SK-N-SH (cell line): ENCODE measurements at regions not wholly inside any gene's neighbourhood (a gene's known extent, or its start where the extent isn't known, plus 50 kb on each side); places are given as distances from the start of the nearest gene placed in this dataset.
"Not testable (repeated sequence)": the region's sequence is repeated elsewhere in the genome, so short reads cannot be mapped to it uniquely, and the experiment has no call there.

Experiments
- CTCF ChIA-PET: fragments of 300-600, 350-600 bp; formaldehyde crosslinking; extraction: SDS; loops from one replicate; lab custom pipeline; 2021; lab: Yijun Ruan, JAX
- POLR2A ChIA-PET: fragments of 350-600 bp; sonication (Branson Sonifier 250); formaldehyde crosslinking; extraction: SDS; loops from one replicate; lab custom pipeline; 2020; ENCODE audit warnings: antibody characterized with exemption, inconsistent platforms; lab: Yijun Ruan, JAX
- DNase-seq: peaks from one replicate; pipeline ENCODE4 v3.0.0; 2012
- H2AFZ ChIP-seq: fragments of 200-600 bp; sonication (generic); 2 replicates; pipeline ENCODE4 v1.8.1; 2016; ENCODE audit warnings: antibody characterized with exemption, mild to moderate bottlenecking, low read depth
- H3F3A ChIP-seq: fragments of 200-600 bp; sonication (generic); replicated peaks from 2 replicates; pipeline ENCODE3; 2016; ENCODE audit warnings: antibody characterized with exemption, mild to moderate bottlenecking; ENCODE audit not compliant: insufficient read depth
- H3K27ac ChIP-seq, 2 experiments: fragments of 200-500 bp in 1 of 2; fragments of 200-600 bp in 1 of 2; sonication (Bioruptor generic) in 1 of 2; sonication (generic), shearing (Covaris generic) in 1 of 2; 2 replicates each; pipeline versions ENCODE4 v1.5.1 to v1.6.1; 2014 to 2016; ENCODE audit warnings: low read depth in 2 of 2, inconsistent platforms in 1 of 2, low read length in 1 of 2, mild to moderate bottlenecking in 1 of 2, mixed read lengths in 1 of 2
- H3K27me3 ChIP-seq: fragments of 200-600 bp; sonication (generic), shearing (Covaris generic); 2 replicates; pipeline ENCODE4 v1.6.1; 2016; ENCODE audit warnings: mixed run types; ENCODE audit not compliant: insufficient read depth
- H3K36me3 ChIP-seq, 2 experiments: fragments of 200-500 bp in 1 of 2; fragments of 200-600 bp in 1 of 2; sonication (Bioruptor generic) in 1 of 2; sonication (generic) in 1 of 2; replicated peaks in 1 of 2; 2 replicates each; pipeline versions ENCODE3 to v1.5.1; 2014 to 2016; ENCODE audit warnings: low read length in 1 of 2, mild to moderate bottlenecking in 1 of 2; ENCODE audit not compliant: insufficient read depth in 2 of 2, control insufficient read depth in 1 of 2
- H3K4me1 ChIP-seq, 2 experiments: fragments of 200-500 bp in 1 of 2; fragments of 200-600 bp in 1 of 2; sonication (Bioruptor generic) in 1 of 2; sonication (generic), shearing (Covaris generic) in 1 of 2; 2 replicates each; pipeline versions ENCODE4 v1.5.1 to v1.6.1; 2014 to 2016; ENCODE audit warnings: low read depth in 1 of 2, low read length in 1 of 2, mixed run types in 1 of 2; ENCODE audit not compliant: insufficient read depth in 2 of 2, control insufficient read depth in 1 of 2
- H3K4me2 ChIP-seq: fragments of 200-600 bp; sonication (generic), shearing (Covaris generic); 2 replicates; pipeline ENCODE4 v1.6.1; 2017; ENCODE audit warnings: mixed run types
- H3K4me3 ChIP-seq, 2 experiments: fragments of 200-500 bp in 1 of 2; fragments of 200-600 bp in 1 of 2; sonication (Bioruptor generic) in 1 of 2; sonication (generic), shearing (Covaris generic) in 1 of 2; 2 replicates each; pipeline versions ENCODE4 v1.5.1 to v1.8.1; 2014 to 2016; ENCODE audit warnings: low read depth in 2 of 2, inconsistent platforms in 1 of 2, low read length in 1 of 2, mild to moderate bottlenecking in 1 of 2, mixed read lengths in 1 of 2, moderate library complexity in 1 of 2
- H3K79me2 ChIP-seq: fragments of 200-600 bp; sonication (generic); 2 replicates; pipeline ENCODE4 v1.8.1; 2017; ENCODE audit warnings: mild to moderate bottlenecking; ENCODE audit not compliant: insufficient read depth
- H3K9ac ChIP-seq: fragments of 200-600 bp; sonication (generic); 2 replicates; pipeline ENCODE4 v1.6.1; 2017; ENCODE audit warnings: mixed run types
- H3K9me2 ChIP-seq: fragments of 200-600 bp; sonication (generic); 2 replicates; pipeline ENCODE4 v1.6.1; 2017; ENCODE audit warnings: mixed run types
- H3K9me3 ChIP-seq: fragments of 200-600 bp; sonication (generic); 2 replicates; pipeline ENCODE4 v1.6.1; 2017; ENCODE audit warnings: mixed run types, mild to moderate bottlenecking, moderate library complexity
- H4K20me1 ChIP-seq: fragments of 200-600 bp; sonication (generic); 2 replicates; pipeline ENCODE4 v1.6.1; 2017; ENCODE audit warnings: mild to moderate bottlenecking, mixed run types; ENCODE audit not compliant: insufficient read depth
- ELF1 ChIP-seq: IDR thresholded peaks from 2 replicates; pipeline ENCODE4 v1.4.0; 2012
- EZH2phosphoT487 ChIP-seq: fragments of 200-600 bp; sonication (generic); IDR thresholded peaks from 2 replicates; pipeline ENCODE4 v1.6.1; 2017; ENCODE audit warnings: low read depth, mixed run types, mild to moderate bottlenecking, antibody characterized with exemption, moderate library complexity, borderline replicate concordance
- FOSL2 ChIP-seq: IDR thresholded peaks from 2 replicates; pipeline ENCODE4 v1.4.0; 2012; ENCODE audit warnings: low read depth, mild to moderate bottlenecking, moderate library complexity, borderline replicate concordance
- FOXJ3 ChIP-seq: sonication (generic); formaldehyde crosslinking; IDR thresholded peaks from 2 replicates; pipeline ENCODE4 v1.5.1; 2020; ENCODE audit warnings: mild to moderate bottlenecking, missing genetic modification reagents
- JUND ChIP-seq: IDR thresholded peaks from 2 replicates; pipeline ENCODE4 v1.4.0; 2012
- POLR2AphosphoS5 ChIP-seq: IDR thresholded peaks from 2 replicates; pipeline ENCODE4 v1.6.1; 2012; ENCODE audit warnings: low read depth, low read length
- RCOR1 ChIP-seq: fragments of 150-350 bp; IDR thresholded peaks from 2 replicates; pipeline ENCODE4 v1.6.1; 2017; ENCODE audit warnings: antibody characterized with exemption, low read length
- RFX5 ChIP-seq: IDR thresholded peaks from 2 replicates; pipeline ENCODE4 v1.6.1; 2012; ENCODE audit warnings: mild to moderate bottlenecking, improper control_type of control experiment, low read length
- RXRA ChIP-seq: IDR thresholded peaks from 2 replicates; pipeline ENCODE4 v1.4.0; 2012; ENCODE audit warnings: low read depth, mild to moderate bottlenecking, borderline replicate concordance
- TEAD4 ChIP-seq: IDR thresholded peaks from 2 replicates; pipeline ENCODE4 v1.4.0; 2012; ENCODE audit warnings: mild to moderate bottlenecking, borderline replicate concordance; ENCODE audit not compliant: insufficient read depth
- USF1 ChIP-seq: IDR thresholded peaks from 2 replicates; pipeline ENCODE4 v1.4.0; 2012; ENCODE audit warnings: low read depth, borderline replicate concordance
- USF2 ChIP-seq: fragments of 150-350 bp; IDR thresholded peaks from 2 replicates; pipeline ENCODE4 v1.6.1; 2017; ENCODE audit warnings: antibody characterized with exemption, low read length, low read depth, borderline replicate concordance
- WGBS: methylation state at CpG from one replicate; pipeline ENCODE4 v1.1.6; 2017; ENCODE audit warnings: low lambda C conversion rate; 5-methylcytosine and 5-hydroxymethylcytosine counted together

- H3K9ac ChIP-seq: no peak overlapping the region
- no peaks in the 10 kb centered on the region for H3F3A ChIP-seq
- DNase-seq: no peak
- H3K9me2 ChIP-seq: no peaks in the 10 kb centered on the region
- no peaks in the 10 kb centered on the region for H4K20me1 ChIP-seq
- POLR2A ChIA-PET: no interaction called here
- no peak overlapping the region for H2AFZ ChIP-seq
- H3K4me3 ChIP-seq: no peak overlapping the region
- no peaks in the 10 kb centered on the region for H3K4me1 ChIP-seq
- no peaks in the 10 kb centered on the region for H3K36me3 ChIP-seq
- no peak for TF ChIP-seq RFX5
- no peak for TF ChIP-seq RXRA
- no peak for TF ChIP-seq ELF1
- TF ChIP-seq USF1: no peak
- 82% methylated on average over 8 of the region's 8 CpGs for WGBS
- H3K4me2 ChIP-seq: no peak overlapping the region
- no peaks in the 10 kb centered on the region for H3K27me3 ChIP-seq
- H3K9me3 ChIP-seq: no peaks in the 10 kb centered on the region
- CTCF ChIA-PET: interaction anchor here (0.7 to 1.4 kb wide), 2 partner anchors 16 to 1021 kb away, joined by 3 read pairs; no protein-coding TSS in a partner anchor
- H3K79me2 ChIP-seq: no peaks in the 10 kb centered on the region
- H3K27ac ChIP-seq: no peak overlapping the region
Observed at GRCh38 chr3:66838704-66839103, 159.4 kb upstream of the KBTBD8 start.

GRCh38 chr3:66839508-66839907 lies 158.6 kb upstream of the KBTBD8 start:
- Histone ChIP-seq H3K4me1 (no peaks in the 10 kb centered on the region), H2AFZ (no peak overlapping the region), H3K9me2 (no peaks in the 10 kb centered on the region), H3K27ac (no peak overlapping the region), H3K4me3 (no peak overlapping the region), H3K79me2 (no peaks in the 10 kb centered on the region), H3K9me3 (no peaks in the 10 kb centered on the region), H3F3A (no peaks in the 10 kb centered on the region), H3K4me2 (no peak overlapping the region), H4K20me1 (no peaks in the 10 kb centered on the region), H3K36me3 (no peaks in the 10 kb centered on the region), H3K27me3 (no peaks in the 10 kb centered on the region), H3K9ac (no peak overlapping the region)
- CTCF ChIA-PET: interaction anchor here (0.6 to 1.4 kb wide), 2 partner anchors 17 to 933 kb away, joined by 3 read pairs; no protein-coding TSS in a partner anchor
- no peak for TF ChIP-seq JUND
- no peak for TF ChIP-seq TEAD4
- TF ChIP-seq FOSL2: no peak
- no peak for TF ChIP-seq RCOR1
- TF ChIP-seq FOXJ3: no peak
- no peak for TF ChIP-seq USF2
- no peak for TF ChIP-seq EZH2phosphoT487
- no peak for TF ChIP-seq ELF1
- TF ChIP-seq POLR2AphosphoS5: no peak
- POLR2A ChIA-PET: no interaction called here
- no peak for DNase-seq
- 57% methylated on average over 5 of the region's 6 CpGs for WGBS

- H3K27me3 ChIP-seq, H4K20me1 ChIP-seq, H3K27ac ChIP-seq, H2AFZ ChIP-seq, H3F3A ChIP-seq, H3K9ac ChIP-seq, DNase-seq, H3K4me1 ChIP-seq, H3K9me3 ChIP-seq, POLR2A ChIA-PET, H3K4me2 ChIP-seq, H3K79me2 ChIP-seq, H3K9me2 ChIP-seq, H3K4me3 ChIP-seq, H3K36me3 ChIP-seq: not testable (repeated sequence)
- 47% methylated on average over 8 of the region's 18 CpGs for WGBS
- CTCF ChIA-PET: interaction anchor here (1.0 kb wide), 1 partner anchor 591 kb away, joined by 3 read pairs; no protein-coding TSS in a partner anchor
Observed at GRCh38 chr3:66842761-66843464, 155.2 kb upstream of the KBTBD8 start.
